Vagina (tissue), 2 donors: ENCODE measurements at regions not wholly inside any gene's neighbourhood (a gene's known extent, or its start where the extent isn't known, plus 50 kb on each side); places are given as distances from the start of the nearest gene placed in this dataset.

Source experiments
- POLR2A ChIP-seq, 2 donors: fragments of 450-650 bp; IDR thresholded peaks; one replicate each; pipeline ENCODE4 v1.6.1; 2017; ENCODE audit warnings: antibody characterized with exemption in 2 of 2, mild to moderate bottlenecking in 2 of 2, moderate library complexity in 2 of 2
- POLR2AphosphoS5 ChIP-seq, 2 donors: sonication (generic); formaldehyde crosslinking; IDR thresholded peaks; one replicate each; pipeline ENCODE4 v1.9.0; 2017; ENCODE audit warnings: antibody characterized with exemption in 2 of 2, mild to moderate bottlenecking in 2 of 2, low read depth in 1 of 2; ENCODE audit not compliant: insufficient read depth in 1 of 2
- TF ChIP-seq, protein P1 (sequence below), 3 experiments: fragments of 450-650 bp in 2 of 3; fragments of 200-600 bp in 1 of 3; sonication (generic) in 1 of 3; IDR thresholded peaks; one replicate each; pipeline ENCODE4 v1.5.1; 2017 to 2019; ENCODE audit warnings: antibody characterized with exemption in 3 of 3, mild to moderate bottlenecking in 2 of 3, moderate library complexity in 2 of 3

GRCh38 chr6:84860920-84861319, 96.5 kb upstream of the TBX18 start:
- TF ChIP-seq, protein P1, sequence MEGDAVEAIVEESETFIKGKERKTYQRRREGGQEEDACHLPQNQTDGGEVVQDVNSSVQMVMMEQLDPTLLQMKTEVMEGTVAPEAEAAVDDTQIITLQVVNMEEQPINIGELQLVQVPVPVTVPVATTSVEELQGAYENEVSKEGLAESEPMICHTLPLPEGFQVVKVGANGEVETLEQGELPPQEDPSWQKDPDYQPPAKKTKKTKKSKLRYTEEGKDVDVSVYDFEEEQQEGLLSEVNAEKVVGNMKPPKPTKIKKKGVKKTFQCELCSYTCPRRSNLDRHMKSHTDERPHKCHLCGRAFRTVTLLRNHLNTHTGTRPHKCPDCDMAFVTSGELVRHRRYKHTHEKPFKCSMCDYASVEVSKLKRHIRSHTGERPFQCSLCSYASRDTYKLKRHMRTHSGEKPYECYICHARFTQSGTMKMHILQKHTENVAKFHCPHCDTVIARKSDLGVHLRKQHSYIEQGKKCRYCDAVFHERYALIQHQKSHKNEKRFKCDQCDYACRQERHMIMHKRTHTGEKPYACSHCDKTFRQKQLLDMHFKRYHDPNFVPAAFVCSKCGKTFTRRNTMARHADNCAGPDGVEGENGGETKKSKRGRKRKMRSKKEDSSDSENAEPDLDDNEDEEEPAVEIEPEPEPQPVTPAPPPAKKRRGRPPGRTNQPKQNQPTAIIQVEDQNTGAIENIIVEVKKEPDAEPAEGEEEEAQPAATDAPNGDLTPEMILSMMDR (IDR thresholded peaks at IDR 0.05), result no peak
- no peak for TF ChIP-seq POLR2A (IDR thresholded peaks at IDR 0.05)
- TF ChIP-seq POLR2AphosphoS5 (IDR thresholded peaks at IDR 0.05; ENCODE audit: insufficient read depth in 1 of 2, low read depth in 1 of 2), result no peak
